ENCODE measurements at regions not wholly inside any gene's neighbourhood (a gene's known extent, or its start where the extent isn't known, plus 50 kb on each side); places are given as distances from the start of the nearest gene placed in this dataset.
"Not testable (repeated sequence)": the region's sequence is repeated elsewhere in the genome, so short reads cannot be mapped to it uniquely, and the experiment has no call there.

- H3K9me3 ChIP-seq (ENCODE audit: control insufficient read depth, low read depth, low read length) = no peaks in the 10 kb centered on the region
- H3K36me3 ChIP-seq (ENCODE audit: control insufficient read depth, low read depth, low read length) = no peaks in the 10 kb centered on the region
- H3K4me1 ChIP-seq (ENCODE audit: control insufficient read depth, low read depth, low read length) = peaks cover 20% of the 10 kb centered on the region
- no peak overlapping the region for H3K9ac ChIP-seq (ENCODE audit: low read length)
- no peaks in the 10 kb centered on the region for H3K27me3 ChIP-seq (ENCODE audit: control insufficient read depth, insufficient read depth, low read length)
- H3K27ac ChIP-seq (ENCODE audit: low read length) = no peak overlapping the region
- H3K4me3 ChIP-seq (ENCODE audit: low read length) = no peak overlapping the region
Observed at GRCh38 chr1:157233131-157233530, 94.9 kb upstream of the ETV3 start.

DNA sequence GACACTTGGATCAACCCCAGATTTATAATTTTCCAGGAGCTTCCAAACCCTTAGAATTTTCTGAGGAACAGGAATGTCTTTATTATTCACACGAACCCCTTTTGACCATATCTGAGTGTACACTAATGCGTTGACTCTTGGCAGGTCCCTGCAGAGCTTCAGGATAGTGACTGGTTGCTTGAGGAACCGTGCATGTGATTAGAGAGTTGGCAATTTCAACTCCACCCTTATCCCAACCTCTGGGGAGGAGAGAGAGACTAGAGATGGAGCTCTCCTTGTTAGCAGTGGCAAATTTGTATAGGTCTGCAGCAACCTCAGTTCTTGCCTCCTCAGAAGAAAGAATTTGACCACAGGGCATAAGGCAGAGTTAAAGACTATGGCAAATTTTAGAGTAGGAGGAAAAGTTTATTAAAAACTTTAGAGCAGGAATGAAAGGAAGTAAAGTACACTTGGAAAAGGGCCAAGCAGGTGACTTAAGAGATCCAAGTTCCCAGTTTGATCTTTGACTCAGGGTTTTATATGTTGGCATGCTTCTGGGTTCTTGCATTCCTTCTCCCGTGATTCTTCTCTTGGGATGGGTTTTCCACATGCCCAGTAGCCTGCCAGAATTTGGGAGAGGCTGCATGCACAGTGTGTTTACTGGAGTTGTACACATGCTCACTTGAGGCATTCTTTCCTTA lies 93.8 kb upstream of the ETV3 start:
- Histone ChIP-seq H3K36me3 (ENCODE audit: control insufficient read depth, low read depth, low read length) (no peaks in the 10 kb centered on the region), H3K4me1 (ENCODE audit: control insufficient read depth, low read depth, low read length) (peaks cover 20% of the 10 kb centered on the region), H3K9ac (ENCODE audit: low read length) (no peak overlapping the region), H3K9me3 (ENCODE audit: control insufficient read depth, low read depth, low read length) (no peaks in the 10 kb centered on the region), H3K4me3 (ENCODE audit: low read length) (no peak overlapping the region), H3K27ac (ENCODE audit: low read length) (no peak overlapping the region), H3K27me3 (ENCODE audit: control insufficient read depth, insufficient read depth, low read length) (no peaks in the 10 kb centered on the region)

GRCh38 chr1:157230500-157230899 lies 92.3 kb upstream of the ETV3 start:
- no peak overlapping the region for H3K9ac ChIP-seq (ENCODE audit: low read length)
- H3K36me3 ChIP-seq (ENCODE audit: control insufficient read depth, low read depth, low read length) = no peaks in the 10 kb centered on the region
- no peaks in the 10 kb centered on the region for H3K9me3 ChIP-seq (ENCODE audit: control insufficient read depth, low read depth, low read length)
- no peak overlapping the region for H3K27ac ChIP-seq (ENCODE audit: low read length)
- peaks cover 19% of the 10 kb centered on the region for H3K4me1 ChIP-seq (ENCODE audit: control insufficient read depth, low read depth, low read length)
- H3K4me3 ChIP-seq (ENCODE audit: low read length) = no peak overlapping the region
- no peaks in the 10 kb centered on the region for H3K27me3 ChIP-seq (ENCODE audit: control insufficient read depth, insufficient read depth, low read length)

DNA sequence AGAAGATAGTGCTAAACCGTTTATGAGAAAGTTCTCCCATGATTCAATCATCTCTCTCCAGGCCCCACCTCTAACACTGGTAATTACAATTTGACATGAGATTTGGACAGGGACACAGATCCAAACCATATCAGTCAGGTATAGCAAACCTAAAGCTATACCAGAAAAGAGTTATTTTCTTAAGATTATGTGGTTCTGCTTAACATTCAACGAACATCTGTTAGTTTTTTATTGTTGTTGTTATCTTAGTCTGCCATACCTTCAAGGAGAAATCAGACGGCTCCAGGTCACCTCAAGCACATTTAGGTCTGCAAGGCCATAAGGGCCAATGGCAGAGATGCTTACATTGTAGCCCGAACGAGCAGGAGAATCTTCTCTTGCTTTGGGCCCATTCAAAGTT lies 89.5 kb upstream of the ETV3 start:
- Histone ChIP-seq H3K4me1 (ENCODE audit: control insufficient read depth, low read depth, low read length) (peaks cover 9% of the 10 kb centered on the region), H3K4me3 (ENCODE audit: low read length) (no peak overlapping the region), H3K27ac (ENCODE audit: low read length) (no peak overlapping the region), H3K9me3 (ENCODE audit: control insufficient read depth, low read depth, low read length) (peaks cover 4% of the 10 kb centered on the region), H3K9ac (ENCODE audit: low read length) (no peak overlapping the region), H3K27me3 (ENCODE audit: control insufficient read depth, insufficient read depth, low read length) (no peaks in the 10 kb centered on the region), H3K36me3 (ENCODE audit: control insufficient read depth, low read depth, low read length) (no peaks in the 10 kb centered on the region)

GRCh38 chr1:157226739-157227138 lies 88.5 kb upstream of the ETV3 start:
- Histone ChIP-seq H3K27me3 (ENCODE audit: control insufficient read depth, insufficient read depth, low read length) (no peaks in the 10 kb centered on the region), H3K4me3 (ENCODE audit: low read length) (no peak overlapping the region), H3K9me3 (ENCODE audit: control insufficient read depth, low read depth, low read length) (peaks cover 4% of the 10 kb centered on the region), H3K9ac (ENCODE audit: low read length) (no peak overlapping the region), H3K36me3 (ENCODE audit: control insufficient read depth, low read depth, low read length) (no peaks in the 10 kb centered on the region), H3K27ac (ENCODE audit: low read length) (no peak overlapping the region), H3K4me1 (ENCODE audit: control insufficient read depth, low read depth, low read length) (peaks cover 9% of the 10 kb centered on the region)

GRCh38 chr1:157219600-157219999 lies 81.4 kb upstream of the ETV3 start:
- H3K9me3 ChIP-seq (ENCODE audit: control insufficient read depth, low read depth, low read length) = no peaks in the 10 kb centered on the region
- H3K4me3 ChIP-seq (ENCODE audit: low read length) = no peak overlapping the region
- H3K4me1 ChIP-seq (ENCODE audit: control insufficient read depth, low read depth, low read length) = no peaks in the 10 kb centered on the region
- H3K27me3 ChIP-seq (ENCODE audit: control insufficient read depth, insufficient read depth, low read length) = no peaks in the 10 kb centered on the region
- H3K27ac ChIP-seq (ENCODE audit: low read length) = no peak overlapping the region
- no peaks in the 10 kb centered on the region for H3K36me3 ChIP-seq (ENCODE audit: control insufficient read depth, low read depth, low read length)
- H3K9ac ChIP-seq (ENCODE audit: low read length) = no peak overlapping the region

DNA sequence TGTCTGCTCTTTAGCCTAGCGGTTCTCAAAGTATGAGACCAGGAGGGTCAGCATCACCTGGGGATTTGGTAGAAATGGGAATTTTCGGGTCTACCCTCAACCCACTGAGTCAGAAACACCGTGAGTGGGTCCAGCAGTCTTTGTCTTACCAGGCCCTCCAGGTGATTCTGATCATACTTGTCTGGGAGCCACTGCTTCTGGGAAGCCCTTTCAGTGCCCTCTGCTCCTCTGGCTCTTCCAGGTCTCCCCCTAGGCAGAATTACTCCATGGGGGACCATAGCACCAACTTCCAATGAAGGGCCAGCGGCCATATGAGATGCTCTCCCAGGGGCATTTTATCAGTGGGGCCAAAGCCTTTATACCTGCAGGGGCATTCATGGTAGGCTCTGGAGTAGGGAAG lies 81.0 kb upstream of the ETV3 start:
- H3K27me3 ChIP-seq (ENCODE audit: control insufficient read depth, insufficient read depth, low read length) = no peaks in the 10 kb centered on the region
- H3K4me3 ChIP-seq (ENCODE audit: low read length) = no peak overlapping the region
- H3K4me1 ChIP-seq (ENCODE audit: control insufficient read depth, low read depth, low read length) = no peaks in the 10 kb centered on the region
- H3K36me3 ChIP-seq (ENCODE audit: control insufficient read depth, low read depth, low read length) = no peaks in the 10 kb centered on the region
- no peaks in the 10 kb centered on the region for H3K9me3 ChIP-seq (ENCODE audit: control insufficient read depth, low read depth, low read length)
- H3K9ac ChIP-seq (ENCODE audit: low read length) = no peak overlapping the region
- no peak overlapping the region for H3K27ac ChIP-seq (ENCODE audit: low read length)

DNA sequence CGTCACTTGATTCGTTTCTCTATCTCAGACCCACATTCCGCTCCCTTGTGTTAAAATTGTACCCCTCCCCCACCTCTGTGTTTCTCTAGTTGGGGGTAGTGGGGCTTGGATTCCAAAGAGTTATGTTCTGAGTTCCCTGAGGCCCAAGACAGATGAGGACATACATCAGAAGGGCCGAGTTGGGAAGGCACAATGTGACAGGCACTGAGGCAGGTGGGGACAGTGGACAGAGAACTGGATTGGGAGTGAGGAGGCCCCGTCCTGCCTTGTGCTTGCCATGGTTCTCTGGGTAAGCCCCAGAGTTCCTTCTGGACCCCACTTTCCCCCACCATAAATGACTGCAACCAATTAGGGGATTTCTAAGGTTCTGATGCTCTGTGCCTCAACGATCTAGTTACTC lies 80.5 kb upstream of the ETV3 start:
- Histone ChIP-seq H3K4me1 (ENCODE audit: control insufficient read depth, low read depth, low read length) (no peaks in the 10 kb centered on the region), H3K9ac (ENCODE audit: low read length) (no peak overlapping the region), H3K9me3 (ENCODE audit: control insufficient read depth, low read depth, low read length) (no peaks in the 10 kb centered on the region), H3K36me3 (ENCODE audit: control insufficient read depth, low read depth, low read length) (no peaks in the 10 kb centered on the region), H3K27ac (ENCODE audit: low read length) (no peak overlapping the region), H3K27me3 (ENCODE audit: control insufficient read depth, insufficient read depth, low read length) (no peaks in the 10 kb centered on the region), H3K4me3 (ENCODE audit: low read length) (no peak overlapping the region)

GRCh38 chr1:157217486-157217885 lies 79.3 kb upstream of the ETV3 start:
- peaks cover 6% of the 10 kb centered on the region for H3K9me3 ChIP-seq (ENCODE audit: control insufficient read depth, low read depth, low read length)
- no peak overlapping the region for H3K9ac ChIP-seq (ENCODE audit: low read length)
- no peaks in the 10 kb centered on the region for H3K4me1 ChIP-seq (ENCODE audit: control insufficient read depth, low read depth, low read length)

GRCh38 chr1:157213836-157214235 lies 75.6 kb upstream of the ETV3 start:
- no peaks in the 10 kb centered on the region for H3K36me3 ChIP-seq (ENCODE audit: control insufficient read depth, low read depth, low read length)
- no peaks in the 10 kb centered on the region for H3K27me3 ChIP-seq (ENCODE audit: control insufficient read depth, insufficient read depth, low read length)
- H3K4me1 ChIP-seq (ENCODE audit: control insufficient read depth, low read depth, low read length) = peaks cover 3% of the 10 kb centered on the region
- H3K27ac ChIP-seq (ENCODE audit: low read length) = no peak overlapping the region
- peaks cover 6% of the 10 kb centered on the region for H3K9me3 ChIP-seq (ENCODE audit: control insufficient read depth, low read depth, low read length)
- H3K4me3 ChIP-seq (ENCODE audit: low read length) = no peak overlapping the region
- no peak overlapping the region for H3K9ac ChIP-seq (ENCODE audit: low read length)

More at GRCh38 chr1:157217486-157217885, 79.3 kb upstream of the ETV3 start:
- no peak overlapping the region for H3K27ac ChIP-seq (ENCODE audit: low read length)
- H3K36me3 ChIP-seq (ENCODE audit: control insufficient read depth, low read depth, low read length) = no peaks in the 10 kb centered on the region
- no peaks in the 10 kb centered on the region for H3K27me3 ChIP-seq (ENCODE audit: control insufficient read depth, insufficient read depth, low read length)
- no peak overlapping the region for H3K4me3 ChIP-seq (ENCODE audit: low read length)

GRCh38 chr1:157209514-157209913 lies 71.3 kb upstream of the ETV3 start:
- Histone ChIP-seq H3K4me3 (ENCODE audit: low read length) (no peak overlapping the region), H3K27me3 (ENCODE audit: control insufficient read depth, insufficient read depth, low read length) (no peaks in the 10 kb centered on the region), H3K4me1 (ENCODE audit: control insufficient read depth, low read depth, low read length) (peaks cover 3% of the 10 kb centered on the region), H3K36me3 (ENCODE audit: control insufficient read depth, low read depth, low read length) (no peaks in the 10 kb centered on the region), H3K9ac (ENCODE audit: low read length) (no peak overlapping the region), H3K9me3 (ENCODE audit: control insufficient read depth, low read depth, low read length) (peaks cover 6% of the 10 kb centered on the region), H3K27ac (ENCODE audit: low read length) (no peak overlapping the region)

- H3K4me3 ChIP-seq (ENCODE audit: low read length); H3K27me3 ChIP-seq (ENCODE audit: control insufficient read depth, insufficient read depth, low read length); H3K4me1 ChIP-seq (ENCODE audit: control insufficient read depth, low read depth, low read length); H3K27ac ChIP-seq (ENCODE audit: low read length); H3K9ac ChIP-seq (ENCODE audit: low read length); H3K9me3 ChIP-seq (ENCODE audit: control insufficient read depth, low read depth, low read length); H3K36me3 ChIP-seq (ENCODE audit: control insufficient read depth, low read depth, low read length): not testable (repeated sequence)
Observed at GRCh38 chr1:157205982-157206381, 67.8 kb upstream of the ETV3 start.

Measured in iPS-18a (cell line).